ENCODE measurements at regions not wholly inside any gene's neighbourhood (a gene's known extent, or its start where the extent isn't known, plus 50 kb on each side); places are given as distances from the start of the nearest gene placed in this dataset.

DNA sequence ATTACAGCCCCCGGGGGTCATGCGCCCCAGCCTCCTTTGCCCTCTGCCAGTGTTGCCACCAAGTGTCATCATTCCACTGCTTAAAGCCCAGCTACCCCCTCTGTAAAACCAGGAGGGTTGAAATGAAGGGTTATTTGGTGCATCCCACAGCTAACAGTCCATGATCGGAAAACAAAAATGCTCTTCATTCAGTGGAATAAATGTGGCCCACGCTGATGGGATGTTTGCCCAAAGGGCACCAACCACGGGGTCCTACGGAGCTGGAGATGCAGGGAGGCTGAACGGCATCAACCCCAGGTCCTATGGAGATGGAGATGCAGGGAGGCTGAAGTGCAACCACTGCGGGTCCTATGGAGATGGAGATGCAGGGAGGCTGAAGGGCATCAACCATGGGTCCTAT is 218.5 kb upstream of the IRX1 start (continued):
- TF ChIP-seq, protein P1, sequence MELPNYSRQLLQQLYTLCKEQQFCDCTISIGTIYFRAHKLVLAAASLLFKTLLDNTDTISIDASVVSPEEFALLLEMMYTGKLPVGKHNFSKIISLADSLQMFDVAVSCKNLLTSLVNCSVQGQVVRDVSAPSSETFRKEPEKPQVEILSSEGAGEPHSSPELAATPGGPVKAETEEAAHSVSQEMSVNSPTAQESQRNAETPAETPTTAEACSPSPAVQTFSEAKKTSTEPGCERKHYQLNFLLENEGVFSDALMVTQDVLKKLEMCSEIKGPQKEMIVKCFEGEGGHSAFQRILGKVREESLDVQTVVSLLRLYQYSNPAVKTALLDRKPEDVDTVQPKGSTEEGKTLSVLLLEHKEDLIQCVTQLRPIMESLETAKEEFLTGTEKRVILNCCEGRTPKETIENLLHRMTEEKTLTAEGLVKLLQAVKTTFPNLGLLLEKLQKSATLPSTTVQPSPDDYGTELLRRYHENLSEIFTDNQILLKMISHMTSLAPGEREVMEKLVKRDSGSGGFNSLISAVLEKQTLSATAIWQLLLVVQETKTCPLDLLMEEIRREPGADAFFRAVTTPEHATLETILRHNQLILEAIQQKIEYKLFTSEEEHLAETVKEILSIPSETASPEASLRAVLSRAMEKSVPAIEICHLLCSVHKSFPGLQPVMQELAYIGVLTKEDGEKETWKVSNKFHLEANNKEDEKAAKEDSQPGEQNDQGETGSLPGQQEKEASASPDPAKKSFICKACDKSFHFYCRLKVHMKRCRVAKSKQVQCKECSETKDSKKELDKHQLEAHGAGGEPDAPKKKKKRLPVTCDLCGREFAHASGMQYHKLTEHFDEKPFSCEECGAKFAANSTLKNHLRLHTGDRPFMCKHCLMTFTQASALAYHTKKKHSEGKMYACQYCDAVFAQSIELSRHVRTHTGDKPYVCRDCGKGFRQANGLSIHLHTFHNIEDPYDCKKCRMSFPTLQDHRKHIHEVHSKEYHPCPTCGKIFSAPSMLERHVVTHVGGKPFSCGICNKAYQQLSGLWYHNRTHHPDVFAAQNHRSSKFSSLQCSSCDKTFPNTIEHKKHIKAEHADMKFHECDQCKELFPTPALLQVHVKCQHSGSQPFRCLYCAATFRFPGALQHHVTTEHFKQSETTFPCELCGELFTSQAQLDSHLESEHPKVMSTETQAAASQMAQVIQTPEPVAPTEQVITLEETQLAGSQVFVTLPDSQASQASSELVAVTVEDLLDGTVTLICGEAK (IDR thresholded peaks at IDR 0.05; ENCODE audit: borderline replicate concordance), result no peak
- TF ChIP-seq ZNF24 (IDR thresholded peaks at IDR 0.05), result no peak
- TF ChIP-seq TCF3 (IDR thresholded peaks at IDR 0.05; ENCODE audit: borderline replicate concordance, insufficient read depth, low read depth, low read length), result no peak
- no peak for TF ChIP-seq SPI1 (IDR thresholded peaks at IDR 0.05; ENCODE audit: borderline replicate concordance, insufficient read depth, low read depth, low read length)
- no peak for TF ChIP-seq YBX1 (IDR thresholded peaks at IDR 0.05)
- TF ChIP-seq CHD4 (IDR thresholded peaks at IDR 0.05), result no peak

DNA sequence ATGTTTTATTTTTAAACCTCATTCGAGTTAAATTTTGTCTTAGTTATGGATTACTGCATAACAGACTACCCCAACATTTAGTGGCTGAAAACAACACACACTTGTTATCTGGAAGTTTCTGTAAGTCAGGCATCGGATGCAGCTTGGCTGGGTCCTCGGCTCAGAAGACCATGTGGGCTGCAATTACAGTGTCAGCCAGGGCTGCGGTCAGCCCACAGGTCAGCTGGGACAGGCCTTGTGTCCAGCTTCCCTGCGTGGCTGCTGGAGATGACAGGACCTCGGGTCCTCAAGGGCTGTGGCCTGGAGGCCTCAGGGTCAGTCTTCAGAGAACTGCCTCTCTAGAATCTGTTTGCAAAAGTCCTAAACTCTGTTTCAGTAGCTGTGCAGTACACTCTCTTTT is 219.0 kb upstream of the IRX1 start:
- TF ChIP-seq KDM1A (IDR thresholded peaks at IDR 0.05; ENCODE audit: borderline replicate concordance) (no peak), ZNF274 (IDR thresholded peaks at IDR 0.05; ENCODE audit: insufficient read depth, insufficient read length) (no peak), SMC3 (IDR thresholded peaks at IDR 0.05; ENCODE audit: borderline replicate concordance, low read length) (no peak), RAD21 (IDR thresholded peaks at IDR 0.05; ENCODE audit: insufficient read depth, low read depth, low read length) (no peak), ATF7 (IDR thresholded peaks at IDR 0.05; ENCODE audit: low read depth) (no peak), RFX5 (IDR thresholded peaks at IDR 0.05; ENCODE audit: low read depth, low read length) (no peak)
- TF ChIP-seq, protein P2, sequence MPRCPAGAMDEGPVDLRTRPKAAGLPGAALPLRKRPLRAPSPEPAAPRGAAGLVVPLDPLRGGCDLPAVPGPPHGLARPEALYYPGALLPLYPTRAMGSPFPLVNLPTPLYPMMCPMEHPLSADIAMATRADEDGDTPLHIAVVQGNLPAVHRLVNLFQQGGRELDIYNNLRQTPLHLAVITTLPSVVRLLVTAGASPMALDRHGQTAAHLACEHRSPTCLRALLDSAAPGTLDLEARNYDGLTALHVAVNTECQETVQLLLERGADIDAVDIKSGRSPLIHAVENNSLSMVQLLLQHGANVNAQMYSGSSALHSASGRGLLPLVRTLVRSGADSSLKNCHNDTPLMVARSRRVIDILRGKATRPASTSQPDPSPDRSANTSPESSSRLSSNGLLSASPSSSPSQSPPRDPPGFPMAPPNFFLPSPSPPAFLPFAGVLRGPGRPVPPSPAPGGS (IDR thresholded peaks at IDR 0.05; ENCODE audit: borderline replicate concordance, insufficient read depth, low read depth, low read length, poor library complexity, severe bottlenecking), result no peak
- TF ChIP-seq, protein P3, sequence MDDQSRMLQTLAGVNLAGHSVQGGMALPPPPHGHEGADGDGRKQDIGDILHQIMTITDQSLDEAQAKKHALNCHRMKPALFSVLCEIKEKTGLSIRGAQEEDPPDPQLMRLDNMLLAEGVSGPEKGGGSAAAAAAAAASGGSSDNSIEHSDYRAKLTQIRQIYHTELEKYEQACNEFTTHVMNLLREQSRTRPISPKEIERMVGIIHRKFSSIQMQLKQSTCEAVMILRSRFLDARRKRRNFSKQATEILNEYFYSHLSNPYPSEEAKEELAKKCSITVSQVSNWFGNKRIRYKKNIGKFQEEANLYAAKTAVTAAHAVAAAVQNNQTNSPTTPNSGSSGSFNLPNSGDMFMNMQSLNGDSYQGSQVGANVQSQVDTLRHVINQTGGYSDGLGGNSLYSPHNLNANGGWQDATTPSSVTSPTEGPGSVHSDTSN (IDR thresholded peaks at IDR 0.05; ENCODE audit: insufficient replicate concordance, low read depth, low read length), result no peak
- Histone ChIP-seq H3K36me3 (ENCODE audit: control insufficient read depth in 2 of 2, insufficient read depth in 2 of 2, low read length in 1 of 2) (no peaks in the 10 kb centered on the region), H3K4me3 (no peak overlapping the region), H3K9ac (ENCODE audit: control insufficient read depth, insufficient read depth, low read length) (no peak overlapping the region), H2AFZ (ENCODE audit: control insufficient read depth, low read depth, low read length) (no peak overlapping the region), H3K79me2 (ENCODE audit: control insufficient read depth, insufficient read depth, low read length) (no peaks in the 10 kb centered on the region), H3K27ac (ENCODE audit: control insufficient read depth, insufficient read depth) (no peak overlapping the region), H3K4me2 (ENCODE audit: control insufficient read depth, insufficient read depth) (no peak overlapping the region), H3K27me3 (replicated peaks in 1 of 2; ENCODE audit: control insufficient read depth in 2 of 2, insufficient read depth in 2 of 2, low read length in 1 of 2) (no peaks in the 10 kb centered on the region), H3K4me1 (ENCODE audit: control insufficient read depth, insufficient read depth, low read length) (no peaks in the 10 kb centered on the region), H3K9me3 (replicated peaks; ENCODE audit: control insufficient read depth, insufficient read depth, low read length) (no peaks in the 10 kb centered on the region; the same call in 2 of the 3 replicates), H4K20me1 (ENCODE audit: control insufficient read depth, insufficient read depth) (no peaks in the 10 kb centered on the region)
- no TSS peak for BruUV-seq (replicated peaks)
- ATAC-seq, result no peak
- POLR2A ChIA-PET, result no interaction called here
- no peak for DNase-seq (ENCODE audit: low read depth, low spot score)
- RAD21 ChIA-PET (ENCODE audit: unreplicated experiment), result no interaction called here
- intact Hi-C loops (cut with micrococcal nuclease; ENCODE audit: unreplicated experiment) (no loop called here), in situ Hi-C loops (cut with MboI) (no loop called here)
- CTCF ChIA-PET, result no interaction called here
- 10% methylated on average over 6 of the region's 6 CpGs for WGBS (ENCODE audit: insufficient coverage, insufficient replicate concordance, low lambda C conversion rate, missing lambda C conversion rate)
- FAIRE-seq, result no peak
- SMC1A ChIA-PET (ENCODE audit: uncharacterized antibody, unreplicated experiment), result no interaction called here
